ENCODE measurements at regions not wholly inside any gene's neighbourhood (a gene's known extent, or its start where the extent isn't known, plus 50 kb on each side); places are given as distances from the start of the nearest gene placed in this dataset.

DNA sequence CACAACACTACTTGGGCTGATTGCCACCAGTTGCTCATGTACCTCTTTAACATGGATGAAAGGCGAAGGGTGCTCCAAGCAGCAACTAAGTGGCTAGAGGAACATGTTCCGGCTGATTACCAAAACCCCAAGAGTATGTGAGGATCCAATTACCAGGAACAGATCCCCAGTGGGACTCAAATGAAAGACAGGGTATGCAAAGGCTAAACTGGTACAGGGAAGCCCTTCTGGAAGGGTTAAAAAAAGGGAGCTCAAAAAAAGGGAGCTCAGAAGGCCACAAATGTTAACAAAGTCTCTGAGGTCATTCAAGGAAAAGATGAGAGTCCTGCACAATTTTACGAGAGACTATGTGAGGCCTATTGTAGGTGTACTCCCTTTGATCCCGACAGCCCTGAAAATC is 604.7 kb downstream of the UQCRFS1 start:
- WGBS, 2 experiments (ENCODE audit: insufficient coverage in 2 of 2): 96 to 100% methylated on average over 4 of the region's 4 CpGs
- peaks cover 12% of the 10 kb centered on the region for H3K9me3 ChIP-seq (ENCODE audit: control insufficient read depth, low read length)
- no peak overlapping the region for H3K4me3 ChIP-seq (ENCODE audit: extremely low read depth, insufficient read depth, low read length, poor library complexity, severe bottlenecking)
- no peak overlapping the region for H3K27ac ChIP-seq (ENCODE audit: low read depth, low read length, severe bottlenecking)
- H3K4me1 ChIP-seq (ENCODE audit: control insufficient read depth, insufficient read depth, low read length, poor library complexity, severe bottlenecking): no peaks in the 10 kb centered on the region
- no peaks in the 10 kb centered on the region for H3K36me3 ChIP-seq (ENCODE audit: control insufficient read depth, insufficient read depth, low read length)

DNA sequence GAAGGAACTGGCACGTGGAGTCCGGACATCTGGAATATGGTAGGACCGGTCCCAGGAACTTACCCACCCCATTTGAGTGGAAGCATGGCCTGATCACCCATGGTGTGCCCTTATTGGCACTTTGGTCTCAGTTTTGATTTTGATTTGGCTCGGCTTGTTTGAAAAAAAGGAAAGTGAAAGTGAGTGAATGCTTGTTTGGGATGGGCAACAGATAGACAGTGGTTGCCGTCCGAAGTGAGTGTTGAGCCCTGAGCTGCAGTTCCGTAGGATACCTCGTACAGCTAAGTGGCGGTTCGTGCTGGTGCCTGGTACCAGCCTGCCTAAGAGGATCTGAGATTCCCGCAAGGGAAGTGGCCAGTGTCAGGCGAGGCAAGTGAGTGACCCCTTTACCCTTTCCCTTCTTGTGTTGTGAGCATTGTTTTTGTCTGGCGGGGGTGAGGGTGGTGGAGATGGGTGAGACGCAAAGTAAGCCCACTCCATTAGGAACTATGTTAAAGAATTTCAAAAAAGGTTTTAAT is 605.8 kb downstream of the UQCRFS1 start:
- Histone ChIP-seq H3K9me3 (ENCODE audit: control insufficient read depth, low read length) (peaks cover 12% of the 10 kb centered on the region), H3K36me3 (ENCODE audit: control insufficient read depth, insufficient read depth, low read length) (no peaks in the 10 kb centered on the region), H3K27ac (ENCODE audit: low read depth, low read length, severe bottlenecking) (no peak overlapping the region), H3K4me3 (ENCODE audit: extremely low read depth, insufficient read depth, low read length, poor library complexity, severe bottlenecking) (no peak overlapping the region), H3K4me1 (ENCODE audit: control insufficient read depth, insufficient read depth, low read length, poor library complexity, severe bottlenecking) (no peaks in the 10 kb centered on the region)
- 92 to 95% methylated on average over 11 to 12 of the region's 14 CpGs for WGBS, 2 experiments (ENCODE audit: insufficient coverage in 2 of 2)

DNA sequence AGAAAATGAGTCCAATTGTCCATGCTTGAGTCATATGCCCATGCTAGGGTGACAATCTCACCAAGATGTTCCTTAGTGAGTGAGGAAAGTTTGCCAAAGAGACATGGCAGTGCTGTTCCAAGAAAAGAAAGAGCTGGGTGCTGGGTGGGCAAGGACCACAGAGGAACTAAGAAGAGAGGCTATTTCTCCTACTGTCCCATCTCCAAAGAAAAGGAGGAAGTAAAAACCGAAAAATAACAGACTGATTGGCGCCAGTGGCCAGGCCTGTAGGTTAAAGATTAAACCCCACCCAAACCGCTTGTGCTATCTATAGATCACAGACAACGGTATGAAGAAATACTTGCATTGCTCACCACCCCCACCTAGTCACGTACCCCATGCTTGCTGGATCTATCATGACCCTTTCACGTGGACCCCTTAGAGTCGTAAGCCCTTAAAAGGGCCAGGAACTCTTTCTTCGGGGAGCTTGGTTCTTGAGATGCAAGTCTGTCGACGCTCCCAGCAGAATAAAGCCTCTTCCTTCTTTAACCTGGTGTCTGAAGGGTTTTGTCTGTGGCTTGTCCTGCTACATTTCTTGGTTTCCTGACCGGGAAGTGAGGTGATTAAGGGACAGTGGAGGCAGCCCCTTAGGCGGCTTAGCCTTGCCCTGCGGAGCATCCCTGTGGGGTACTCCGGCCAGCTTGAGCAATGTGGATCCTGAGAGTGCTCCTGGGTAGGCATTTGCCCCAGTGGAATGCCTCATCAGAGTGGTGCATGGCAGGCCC is 606.5 kb downstream of the UQCRFS1 start:
- WGBS, 2 experiments (ENCODE audit: insufficient coverage in 2 of 2): 88 to 95% methylated on average over 9 to 10 of the region's 14 CpGs
- Histone ChIP-seq H3K4me1 (ENCODE audit: control insufficient read depth, insufficient read depth, low read length, poor library complexity, severe bottlenecking) (no peaks in the 10 kb centered on the region), H3K4me3 (ENCODE audit: extremely low read depth, insufficient read depth, low read length, poor library complexity, severe bottlenecking) (no peak overlapping the region), H3K36me3 (ENCODE audit: control insufficient read depth, insufficient read depth, low read length) (no peaks in the 10 kb centered on the region), H3K9me3 (ENCODE audit: control insufficient read depth, low read length) (peaks cover 12% of the 10 kb centered on the region), H3K27ac (ENCODE audit: low read depth, low read length, severe bottlenecking) (no peak overlapping the region)

DNA sequence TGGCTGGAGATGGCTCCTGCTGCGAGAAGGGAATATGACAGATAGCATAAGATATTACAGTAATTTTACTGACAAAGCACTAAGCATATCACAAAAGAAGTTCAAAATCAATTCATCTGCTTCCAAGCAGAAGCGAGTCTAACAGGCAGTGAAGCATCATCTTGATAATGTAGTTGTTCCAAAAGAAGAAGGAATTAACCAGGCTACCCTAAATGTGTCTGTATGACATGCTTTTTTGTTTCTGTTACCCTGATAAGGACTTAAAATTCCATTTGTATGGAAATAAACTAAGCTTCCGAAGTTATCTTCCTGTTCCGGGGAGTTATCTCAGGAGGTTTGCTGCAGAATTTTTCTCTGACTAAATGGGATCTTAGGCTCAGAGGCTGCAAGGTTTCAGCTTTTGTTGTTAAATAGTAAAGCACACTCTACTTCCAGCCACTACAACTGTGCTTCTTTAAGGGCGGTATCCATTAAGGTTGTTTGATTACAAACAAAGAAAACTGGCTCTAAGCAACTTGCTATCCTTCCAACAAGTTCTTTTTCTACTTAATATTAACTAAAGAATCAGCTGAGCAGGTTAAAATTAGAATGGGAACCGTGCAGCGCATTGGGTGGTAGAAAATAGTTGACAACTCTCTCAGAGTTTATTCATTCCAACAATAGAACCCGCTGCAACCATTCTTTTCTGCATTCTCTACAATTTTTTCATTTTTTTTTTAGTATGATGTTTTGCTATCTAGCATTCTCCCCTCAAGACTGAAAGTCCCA is 607.3 kb downstream of the UQCRFS1 start:
- peaks cover 12% of the 10 kb centered on the region for H3K9me3 ChIP-seq (ENCODE audit: control insufficient read depth, low read length)
- 83% methylated on average over 1 of the region's 8 CpGs; no CpG with 5 or more reads in 1 of the 2 experiments for WGBS, 2 experiments (ENCODE audit: insufficient coverage in 2 of 2)
- H3K36me3 ChIP-seq (ENCODE audit: control insufficient read depth, insufficient read depth, low read length): no peaks in the 10 kb centered on the region
- H3K4me1 ChIP-seq (ENCODE audit: control insufficient read depth, insufficient read depth, low read length, poor library complexity, severe bottlenecking): no peaks in the 10 kb centered on the region
- no peak overlapping the region for H3K4me3 ChIP-seq (ENCODE audit: extremely low read depth, insufficient read depth, low read length, poor library complexity, severe bottlenecking)
- no peak overlapping the region for H3K27ac ChIP-seq (ENCODE audit: low read depth, low read length, severe bottlenecking)

DNA sequence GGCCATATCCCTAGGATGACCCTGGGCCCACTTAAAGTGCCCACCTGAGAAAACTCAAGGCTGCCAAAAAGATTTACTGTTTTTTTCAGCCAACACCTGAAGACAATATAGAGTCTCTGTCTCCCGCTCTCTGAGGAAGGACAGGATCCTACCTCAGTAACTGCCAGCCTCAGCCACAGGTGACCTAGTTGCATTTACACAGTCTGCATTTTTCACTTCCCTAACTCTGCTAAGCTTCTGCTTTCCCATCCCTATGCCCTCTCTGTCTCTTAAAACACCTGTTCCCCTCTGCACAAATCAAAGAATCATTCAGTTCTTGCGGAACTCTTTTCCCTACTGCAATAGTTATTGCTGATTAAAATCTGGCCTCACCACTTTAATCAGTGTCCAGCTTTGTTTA is 609.5 kb downstream of the UQCRFS1 start:
- WGBS, 2 experiments (ENCODE audit: insufficient coverage in 2 of 2): 88 to 100% methylated on average over 1 to 2 of the region's 2 CpGs
- H3K4me1 ChIP-seq (ENCODE audit: control insufficient read depth, insufficient read depth, low read length, poor library complexity, severe bottlenecking): no peaks in the 10 kb centered on the region
- peaks cover 12% of the 10 kb centered on the region for H3K9me3 ChIP-seq (ENCODE audit: control insufficient read depth, low read length)
- no peaks in the 10 kb centered on the region for H3K36me3 ChIP-seq (ENCODE audit: control insufficient read depth, insufficient read depth, low read length)
- H3K4me3 ChIP-seq (ENCODE audit: extremely low read depth, insufficient read depth, low read length, poor library complexity, severe bottlenecking): no peak overlapping the region
- H3K27ac ChIP-seq (ENCODE audit: low read depth, low read length, severe bottlenecking): no peak overlapping the region

DNA sequence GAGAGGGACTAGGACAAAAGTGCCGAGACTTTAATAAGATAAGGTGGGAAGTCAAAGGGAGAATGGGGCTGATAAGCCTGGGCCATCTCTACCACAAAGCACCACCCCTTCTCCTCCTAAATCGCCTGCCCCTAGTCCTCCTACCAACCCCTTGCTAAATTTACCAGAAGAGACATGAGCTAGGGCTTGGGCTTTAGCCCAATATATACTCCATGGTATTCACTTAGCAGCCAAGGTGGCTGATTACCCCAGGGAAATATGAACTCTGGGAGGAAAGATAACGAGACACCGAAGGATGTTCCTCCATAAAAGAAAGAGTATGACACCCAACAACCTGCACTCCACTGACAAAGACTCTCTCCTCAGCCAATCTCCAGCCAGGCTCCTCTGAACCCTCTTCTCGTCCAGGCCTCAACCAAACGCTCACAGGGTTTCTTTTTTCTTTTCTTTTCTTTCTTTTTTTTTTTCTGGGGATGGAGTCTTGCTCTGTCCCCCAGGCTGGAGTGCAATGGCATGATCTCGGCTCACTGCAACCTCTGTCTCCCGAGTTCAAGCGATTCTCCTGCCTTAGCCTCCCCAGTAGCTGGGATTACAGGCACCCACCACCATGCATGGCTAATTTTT is 610.2 kb downstream of the UQCRFS1 start:
- Histone ChIP-seq H3K4me1 (ENCODE audit: control insufficient read depth, insufficient read depth, low read length, poor library complexity, severe bottlenecking) (no peaks in the 10 kb centered on the region), H3K36me3 (ENCODE audit: control insufficient read depth, insufficient read depth, low read length) (no peaks in the 10 kb centered on the region), H3K27ac (ENCODE audit: low read depth, low read length, severe bottlenecking) (no peak overlapping the region), H3K4me3 (ENCODE audit: extremely low read depth, insufficient read depth, low read length, poor library complexity, severe bottlenecking) (no peak overlapping the region), H3K9me3 (ENCODE audit: control insufficient read depth, low read length) (peaks cover 12% of the 10 kb centered on the region)
- 85 to 96% methylated on average over 4 to 5 of the region's 9 CpGs for WGBS, 2 experiments (ENCODE audit: insufficient coverage in 2 of 2)

DNA sequence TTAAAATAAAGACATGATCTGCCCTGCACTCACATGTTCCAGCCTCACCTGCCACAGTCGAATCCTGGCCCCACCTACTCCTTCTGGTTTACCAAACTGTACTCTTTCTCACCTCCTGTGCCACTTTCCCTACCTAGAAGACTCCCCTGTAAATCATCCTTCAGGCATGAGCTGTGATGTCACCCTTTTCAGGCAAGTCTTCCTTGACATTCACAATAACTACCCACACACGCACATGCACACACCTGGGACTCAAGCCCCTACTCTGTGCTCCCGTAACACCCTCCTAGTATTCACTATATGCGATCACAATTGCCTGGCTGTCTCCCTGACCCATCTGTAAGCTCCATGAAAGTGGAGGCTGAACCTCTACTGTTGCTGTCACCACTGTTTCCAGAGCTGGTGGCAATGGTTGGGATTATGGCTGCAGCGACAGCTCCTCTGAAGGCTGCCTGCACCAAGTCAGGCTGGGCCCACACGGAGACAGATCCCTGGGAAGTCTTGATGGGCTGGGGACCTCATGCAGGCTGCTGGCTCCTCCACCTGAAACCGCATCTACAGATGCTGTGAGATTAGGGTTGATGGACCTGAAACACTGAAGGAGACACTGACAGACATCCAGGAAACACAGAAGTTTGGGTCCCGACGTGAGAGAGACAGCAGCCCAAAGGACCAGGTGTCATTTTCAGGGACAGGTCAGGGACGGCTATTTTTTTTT is 611.1 kb downstream of the UQCRFS1 start:
- Histone ChIP-seq H3K27ac (ENCODE audit: low read depth, low read length, severe bottlenecking) (no peak overlapping the region), H3K4me1 (ENCODE audit: control insufficient read depth, insufficient read depth, low read length, poor library complexity, severe bottlenecking) (no peaks in the 10 kb centered on the region), H3K36me3 (ENCODE audit: control insufficient read depth, insufficient read depth, low read length) (no peaks in the 10 kb centered on the region), H3K9me3 (ENCODE audit: control insufficient read depth, low read length) (peaks cover 7% of the 10 kb centered on the region), H3K4me3 (ENCODE audit: extremely low read depth, insufficient read depth, low read length, poor library complexity, severe bottlenecking) (no peak overlapping the region)
- WGBS, 2 experiments (ENCODE audit: insufficient coverage in 2 of 2): 83 to 85% methylated on average over 9 of the region's 10 CpGs

DNA sequence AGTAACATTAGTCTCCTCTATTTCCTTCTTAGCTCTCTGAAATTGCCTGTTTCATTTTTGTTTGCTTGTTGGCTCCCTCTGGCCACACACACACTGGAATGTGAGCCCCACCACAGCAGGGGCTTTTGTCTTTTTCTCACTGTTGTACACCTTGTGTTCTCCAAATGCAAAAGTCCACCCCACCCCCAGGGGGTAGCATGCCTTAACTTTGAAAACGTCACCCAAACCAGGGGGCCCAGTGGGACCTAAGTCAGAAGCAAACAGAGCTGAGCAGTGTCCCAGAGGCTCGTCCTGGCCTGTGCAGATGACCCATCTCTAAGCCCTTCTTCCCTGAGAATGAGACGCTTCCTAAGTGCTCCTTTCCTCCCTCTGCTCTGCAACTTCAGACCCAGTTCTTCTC is 614.1 kb downstream of the UQCRFS1 start:
- H3K4me1 ChIP-seq (ENCODE audit: control insufficient read depth, insufficient read depth, low read length, poor library complexity, severe bottlenecking): no peaks in the 10 kb centered on the region
- no peak overlapping the region for H3K27ac ChIP-seq (ENCODE audit: low read depth, low read length, severe bottlenecking)
- H3K9me3 ChIP-seq (ENCODE audit: control insufficient read depth, low read length): no peaks in the 10 kb centered on the region
- 82 to 86% methylated on average over 3 of the region's 3 CpGs for WGBS, 2 experiments (ENCODE audit: insufficient coverage in 2 of 2)
- no peak overlapping the region for H3K4me3 ChIP-seq (ENCODE audit: extremely low read depth, insufficient read depth, low read length, poor library complexity, severe bottlenecking)
- no peaks in the 10 kb centered on the region for H3K36me3 ChIP-seq (ENCODE audit: control insufficient read depth, insufficient read depth, low read length)

DNA sequence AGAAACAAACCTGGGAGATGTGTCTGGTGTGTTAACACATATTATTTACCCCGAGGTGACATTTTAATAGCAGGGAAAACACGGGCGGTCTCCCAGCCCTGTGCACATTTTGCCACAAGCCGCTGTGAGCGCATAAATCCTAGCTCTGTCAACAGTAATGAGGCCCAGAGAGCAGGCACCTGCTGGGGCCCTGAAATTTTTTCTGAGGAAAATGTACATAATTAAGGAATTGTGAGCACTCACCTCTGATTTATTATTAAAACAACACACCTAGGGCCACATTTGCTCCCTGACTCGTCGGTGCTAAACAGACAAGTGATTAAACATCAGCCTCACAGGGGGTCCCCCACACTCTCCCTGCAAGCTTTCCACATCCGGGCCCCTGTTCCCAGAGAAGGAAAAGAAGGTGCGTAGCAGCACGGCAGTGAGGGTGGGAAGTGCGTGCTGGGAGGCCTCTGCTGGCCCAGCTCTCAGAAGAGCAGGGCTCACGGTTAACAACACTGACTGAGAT is 616.3 kb downstream of the UQCRFS1 start:
- WGBS, 2 experiments (ENCODE audit: insufficient coverage in 2 of 2): 87 to 91% methylated on average over 7 to 9 of the region's 12 CpGs
- Histone ChIP-seq H3K36me3 (ENCODE audit: control insufficient read depth, insufficient read depth, low read length) (no peaks in the 10 kb centered on the region), H3K9me3 (ENCODE audit: control insufficient read depth, low read length) (no peaks in the 10 kb centered on the region), H3K4me3 (ENCODE audit: extremely low read depth, insufficient read depth, low read length, poor library complexity, severe bottlenecking) (no peak overlapping the region), H3K4me1 (ENCODE audit: control insufficient read depth, insufficient read depth, low read length, poor library complexity, severe bottlenecking) (no peaks in the 10 kb centered on the region), H3K27ac (ENCODE audit: low read depth, low read length, severe bottlenecking) (no peak overlapping the region)

All from mesodermal cell (in vitro differentiated cells).